Glomerular visceral epithelial cell (primary cell): ENCODE measurements at regions not wholly inside any gene's neighbourhood (a gene's known extent, or its start where the extent isn't known, plus 50 kb on each side); places are given as distances from the start of the nearest gene placed in this dataset.

Experiments
- DNase-seq: peaks from one replicate; pipeline ENCODE4 v3.0.0-alpha.2; 2016; ENCODE audit errors: extremely low spot score

DNA sequence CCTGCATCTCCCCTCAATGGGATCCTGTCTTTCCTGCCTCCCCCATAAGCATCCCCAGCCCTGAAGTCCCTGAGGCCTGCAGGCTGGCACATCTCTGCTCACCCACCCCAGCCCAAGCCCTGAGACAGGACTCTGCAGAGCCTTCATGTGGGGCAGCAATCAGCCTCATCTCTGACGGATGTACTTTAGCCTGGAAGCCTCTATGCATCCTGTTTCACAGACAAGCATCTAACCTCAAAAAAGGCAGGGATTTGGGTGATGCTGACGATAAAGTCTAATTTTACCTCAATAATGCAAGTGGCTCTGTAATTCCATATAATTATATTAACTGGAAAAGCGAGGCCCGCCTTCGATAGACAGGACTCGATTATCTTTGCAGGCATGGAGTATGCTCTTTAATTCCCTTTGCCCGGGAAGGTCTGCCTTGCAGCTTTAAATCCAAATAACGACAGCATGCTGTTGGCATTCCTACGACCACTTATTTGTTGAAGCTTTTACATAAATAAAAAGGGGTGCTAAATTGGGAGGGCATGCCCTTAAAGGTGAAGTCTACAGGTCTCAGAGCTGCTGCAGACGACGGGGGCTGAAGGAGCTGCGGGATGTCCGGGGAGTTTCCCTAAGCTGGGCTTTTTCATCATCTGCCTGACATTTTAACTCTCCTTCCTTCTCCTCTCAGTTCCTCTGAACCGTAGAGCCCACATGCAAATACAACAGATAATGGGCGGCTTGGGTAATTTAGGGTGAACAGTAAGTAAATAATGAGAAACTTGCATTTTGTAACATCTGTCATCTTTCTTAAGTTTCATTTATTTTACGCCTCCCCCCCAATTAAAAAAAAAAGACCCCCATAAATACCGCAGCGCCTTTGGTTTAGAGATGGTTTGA is 211.5 kb downstream of the URI1 start:
- DNase-seq = no peak

GRCh38 chr19:30154410-30154809 is 212.4 kb downstream of the URI1 start:
- no peak for DNase-seq

DNA sequence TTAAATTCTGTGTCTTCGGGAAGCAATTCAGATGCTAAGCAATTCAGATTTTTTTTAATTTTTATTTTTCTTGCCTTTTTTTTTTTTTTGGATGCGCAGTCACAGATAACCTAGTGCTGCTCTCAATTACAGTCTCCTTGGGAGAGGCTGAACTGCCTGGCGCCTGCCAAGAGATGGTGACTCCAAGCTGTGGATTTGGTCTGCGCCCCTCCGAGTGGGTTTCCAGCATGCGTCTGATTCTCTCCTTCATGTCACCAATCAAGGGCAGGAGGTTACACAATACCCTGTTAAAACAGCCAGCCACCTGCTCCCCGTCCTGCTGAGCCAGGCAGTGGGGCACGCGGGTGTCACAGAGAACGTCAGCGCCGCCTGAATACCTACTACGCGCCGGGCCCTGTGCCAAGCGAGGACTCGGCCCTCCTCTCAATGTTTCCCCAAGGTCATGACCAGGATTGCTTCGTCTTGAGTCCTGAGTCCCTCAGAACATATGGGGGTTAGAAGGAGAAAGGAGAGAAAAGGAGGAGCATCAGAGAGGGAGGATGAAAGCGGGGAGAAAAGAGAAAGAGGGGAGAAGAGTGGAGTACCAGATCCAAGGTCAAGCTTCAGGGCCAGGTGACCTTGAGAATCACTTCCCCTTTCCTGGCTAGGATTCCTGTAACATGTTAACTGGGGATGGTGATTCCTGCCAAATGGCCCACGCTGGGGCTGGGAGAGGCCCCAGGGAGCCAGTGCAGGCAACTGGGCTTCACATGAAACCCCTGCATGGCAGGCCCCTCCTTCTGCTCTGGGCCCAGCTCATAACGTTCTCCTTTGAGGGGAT is 213.6 kb downstream of the URI1 start:
- no peak for DNase-seq

- no peak for DNase-seq
Measured at GRCh38 chr19:30156646-30157045, 214.6 kb downstream of the URI1 start.

- DNase-seq = no peak
Measured at GRCh38 chr19:30158067-30158892, 213.9 kb upstream of the ZNF536 start.

DNA sequence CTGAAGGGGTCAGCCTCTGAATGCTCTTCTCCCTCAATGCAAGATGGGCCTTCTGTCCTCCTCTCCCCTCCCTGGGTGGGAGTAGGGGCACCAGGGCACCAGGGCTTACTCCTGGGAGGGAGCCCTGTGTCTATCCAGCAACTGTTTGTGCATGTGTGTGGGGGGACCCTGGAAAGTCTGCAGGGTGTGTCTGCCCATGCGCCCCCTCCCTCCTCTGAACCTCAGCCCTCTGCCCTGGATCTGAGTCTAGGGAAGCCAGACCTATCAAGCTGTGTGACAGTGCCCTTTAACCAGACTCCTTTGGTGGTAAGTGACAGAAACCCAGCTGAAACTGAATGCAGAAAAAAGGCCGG is 213.3 kb upstream of the ZNF536 start:
- DNase-seq = no peak

DNA sequence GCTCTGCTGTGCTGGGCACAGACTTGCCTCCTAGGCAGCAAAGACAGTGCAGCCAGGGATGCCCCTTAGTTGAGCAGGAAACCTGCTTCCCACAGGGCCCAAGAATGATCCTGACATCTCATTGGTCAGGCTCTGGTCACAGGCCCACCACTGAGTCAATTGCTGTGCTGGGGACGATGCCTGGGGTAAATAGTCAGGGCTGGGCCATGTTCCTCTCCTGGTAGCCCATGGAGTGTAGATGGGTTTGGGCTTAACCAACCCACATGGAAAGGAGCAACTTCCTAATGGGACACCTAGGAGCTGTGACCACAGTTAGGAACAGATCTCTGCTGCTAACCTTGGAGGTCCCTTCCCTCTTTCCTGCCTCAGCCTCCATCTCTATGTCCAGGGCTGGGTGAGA is 212.5 kb upstream of the ZNF536 start:
- no peak for DNase-seq

GRCh38 chr19:30160426-30160825 is 211.8 kb upstream of the ZNF536 start:
- no peak for DNase-seq

DNA sequence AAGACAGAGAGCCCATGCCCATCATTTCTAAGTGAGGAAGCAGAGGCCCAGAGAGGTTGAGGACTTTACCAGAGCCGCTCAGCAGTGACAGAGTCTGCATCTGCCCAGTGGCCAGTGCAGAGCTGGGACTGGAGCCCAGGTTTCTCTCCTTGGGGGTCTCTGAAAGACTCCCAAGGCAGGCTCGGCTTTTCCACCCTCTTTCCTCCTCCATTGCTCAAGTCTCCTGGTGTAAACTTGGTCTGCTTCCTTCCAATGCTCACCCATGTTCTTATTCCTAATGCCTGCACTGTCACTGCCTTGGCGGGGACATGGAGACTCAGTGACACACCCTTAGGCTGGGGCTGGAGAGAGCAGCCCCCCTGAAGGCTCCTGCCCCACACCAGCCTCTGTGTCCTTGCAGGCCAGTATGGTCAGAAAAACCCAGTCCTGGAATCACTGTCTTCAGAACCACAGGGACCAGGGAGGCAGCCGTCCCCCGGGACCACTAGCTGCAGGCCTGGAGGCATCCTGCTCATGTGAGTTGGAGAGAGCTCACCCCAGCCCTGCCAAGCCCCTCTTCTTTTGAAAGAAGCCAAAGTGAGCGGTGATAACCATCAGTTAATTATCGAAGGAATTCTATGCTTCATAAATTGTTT is 211.0 kb upstream of the ZNF536 start:
- DNase-seq = no peak

DNA sequence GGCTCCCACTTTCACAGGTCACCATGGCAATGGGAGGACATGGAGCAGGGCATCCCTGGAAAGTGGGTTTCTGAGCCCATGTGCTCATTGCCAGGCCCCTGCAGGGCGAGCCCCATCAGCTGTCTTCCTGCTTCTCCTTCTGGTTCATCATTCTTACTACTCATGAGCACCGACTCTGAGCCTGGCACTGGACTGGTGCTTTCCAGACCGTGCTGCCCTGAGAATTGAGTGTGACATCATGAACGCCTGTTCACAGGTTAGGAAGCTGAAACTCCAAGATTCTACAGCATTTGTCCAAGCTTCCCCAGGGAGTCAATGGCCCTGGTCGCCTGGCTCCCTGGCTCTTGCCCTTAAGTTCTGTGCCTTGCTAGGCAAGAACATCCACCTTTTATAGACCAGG is 210.4 kb upstream of the ZNF536 start:
- no peak for DNase-seq

DNA sequence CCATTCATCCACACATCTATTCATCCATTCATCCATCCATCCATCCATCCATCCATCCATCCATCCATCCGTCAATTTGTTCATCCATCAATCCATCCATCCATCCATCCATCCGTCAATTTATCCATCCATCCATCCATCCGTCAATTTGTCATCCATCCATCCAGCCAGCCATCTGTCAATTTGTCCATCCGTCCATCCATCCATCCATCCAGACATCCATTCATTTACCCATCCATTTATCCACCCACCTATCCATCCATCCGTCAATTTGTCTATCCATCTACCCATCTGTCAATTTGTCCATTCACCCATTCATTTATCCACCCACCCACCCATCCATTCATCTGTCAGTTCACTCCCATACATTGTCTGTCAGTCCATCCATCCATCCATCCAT is 209.5 kb upstream of the ZNF536 start:
- no peak for DNase-seq

DNA sequence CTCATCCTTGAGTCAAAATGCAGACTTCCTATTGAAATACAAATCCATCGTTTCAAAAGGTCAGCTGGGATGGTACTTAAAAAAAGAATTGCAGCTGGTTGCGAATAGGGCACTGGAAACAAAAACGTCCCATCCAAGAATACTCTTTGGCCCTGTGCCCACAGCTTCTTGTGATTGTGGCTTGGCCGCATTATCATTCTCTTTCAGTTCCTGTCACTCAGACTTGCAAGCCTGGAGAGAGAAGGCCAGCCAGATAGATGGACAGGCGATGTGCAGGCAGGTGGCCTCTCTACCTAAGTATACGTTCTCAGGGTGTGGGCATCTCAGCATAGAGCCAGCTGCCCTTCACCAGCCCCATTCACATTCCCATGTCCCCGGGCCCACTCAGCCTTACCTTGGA is 208.5 kb upstream of the ZNF536 start:
- no peak for DNase-seq

GRCh38 chr19:30165228-30165813 is 206.9 kb upstream of the ZNF536 start:
- no peak for DNase-seq

DNA sequence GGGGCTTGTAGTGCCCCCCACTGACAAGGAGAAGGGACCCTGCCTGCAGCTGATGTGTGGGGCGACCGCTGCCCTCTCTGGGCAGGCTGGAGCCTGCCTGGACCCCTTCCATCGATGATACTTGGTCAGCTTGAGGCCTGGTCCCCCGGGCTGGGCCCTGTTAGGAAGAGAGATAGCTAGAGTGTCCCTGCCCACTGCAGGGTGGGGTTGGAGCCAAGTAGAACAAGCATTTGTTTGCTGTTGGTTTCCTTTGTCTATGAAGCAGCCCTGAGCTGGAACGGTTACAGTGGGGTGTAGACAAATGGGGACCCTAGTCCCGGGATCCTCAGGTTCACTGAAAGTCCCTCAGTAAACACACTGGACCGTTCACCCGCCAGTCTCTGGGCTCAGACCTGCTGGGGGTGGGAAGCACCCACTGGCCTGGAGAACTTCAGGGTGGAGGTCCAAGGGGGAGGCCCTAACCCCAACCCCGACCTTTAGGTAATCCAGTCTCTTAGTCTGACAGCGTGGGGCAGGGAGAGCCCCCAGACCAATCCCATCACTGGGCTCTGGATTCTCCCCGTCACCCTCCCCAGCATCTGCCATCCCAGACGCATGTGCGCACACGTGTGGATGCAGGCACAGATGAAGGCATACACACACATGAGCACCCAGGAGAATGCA is 204.8 kb upstream of the ZNF536 start:
- no peak for DNase-seq

GRCh38 chr19:30167976-30168635 is 204.1 kb upstream of the ZNF536 start:
- DNase-seq = no peak

DNA sequence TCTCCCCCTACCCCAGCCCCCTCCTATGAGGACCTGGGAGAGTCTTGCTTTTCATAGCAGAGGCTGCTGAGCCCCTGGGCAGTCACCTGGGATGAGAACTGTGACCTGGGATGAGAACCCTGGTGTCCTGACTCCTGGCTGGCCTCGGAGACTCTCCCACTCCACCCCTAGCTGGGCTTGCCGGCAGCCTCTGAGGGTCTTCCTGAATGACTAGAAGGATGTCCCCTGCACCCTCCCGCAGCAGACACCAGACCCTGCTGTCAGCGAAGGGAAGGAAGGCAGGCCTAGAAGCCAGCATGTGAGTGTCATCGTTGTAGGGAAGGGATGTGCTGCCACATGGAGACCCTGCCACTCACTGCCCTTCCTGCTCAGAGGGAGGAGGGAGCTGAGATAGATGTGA is 203.4 kb upstream of the ZNF536 start:
- DNase-seq = no peak

GRCh38 chr19:30169196-30169900 is 202.8 kb upstream of the ZNF536 start:
- no peak for DNase-seq

DNA sequence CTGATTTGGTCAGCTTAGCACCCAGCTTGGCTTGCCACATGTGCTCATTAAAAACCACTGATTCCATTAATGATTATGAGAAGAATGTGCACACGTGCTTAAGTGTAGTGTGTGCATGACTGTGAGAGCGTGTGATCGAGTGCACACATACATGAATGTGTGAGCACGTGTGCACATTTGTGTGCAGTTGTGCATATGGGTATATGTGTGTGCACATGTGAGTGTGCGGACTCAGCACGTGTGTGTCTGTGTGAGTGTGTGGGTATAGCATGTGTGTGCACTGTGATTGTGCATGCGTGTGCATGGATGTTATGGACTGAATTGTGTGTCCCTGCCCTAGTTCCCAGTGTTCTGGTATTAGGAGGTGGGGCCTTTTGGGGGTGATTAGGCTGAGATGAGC is 202.1 kb upstream of the ZNF536 start:
- DNase-seq = no peak

- DNase-seq = no peak
Measured at GRCh38 chr19:30170495-30171137, 201.6 kb upstream of the ZNF536 start.
